SJCRH30 (cell line): ENCODE measurements at regions not wholly inside any gene's neighbourhood (a gene's known extent, or its start where the extent isn't known, plus 50 kb on each side); places are given as distances from the start of the nearest gene placed in this dataset.
A peak's percentile ranks its signal among the peaks of the same experiment; 100 is the strongest.

ENCODE experiments used
- DNase-seq, 2 experiments: peaks; one replicate each; pipeline ENCODE4 v3.0.0-alpha.2; 2015 to 2020
- H3K27ac ChIP-seq: fragments of 250-450 bp; sonication (Bioruptor Pico); 2 replicates; pipeline ENCODE4 v1.5.1; 2020; ENCODE audit warnings: mild to moderate bottlenecking, moderate library complexity
- H3K27me3 ChIP-seq: fragments of 250-450 bp; sonication (Bioruptor Pico); 2 replicates; pipeline ENCODE4 v1.5.1; 2020; ENCODE audit warnings: mild to moderate bottlenecking, moderate library complexity
- H3K36me3 ChIP-seq: fragments of 250-450 bp; sonication (Bioruptor Pico); 2 replicates; pipeline ENCODE4 v1.5.1; 2020; ENCODE audit warnings: mild to moderate bottlenecking, moderate library complexity
- H3K4me1 ChIP-seq: fragments of 250-450 bp; sonication (Bioruptor Pico); 2 replicates; pipeline ENCODE4 v1.5.1; 2020; ENCODE audit warnings: mild to moderate bottlenecking, moderate library complexity
- H3K4me3 ChIP-seq: fragments of 250-450 bp; sonication (Bioruptor Pico); 2 replicates; pipeline ENCODE4 v1.5.1; 2020; ENCODE audit warnings: mild to moderate bottlenecking, moderate library complexity
- H3K9me3 ChIP-seq: fragments of 250-450 bp; sonication (Bioruptor Pico); replicated peaks from 2 replicates; pipeline ENCODE4 v1.5.1; 2020; ENCODE audit warnings: mild to moderate bottlenecking, moderate library complexity

GRCh38 chr22:49628391-49629260 lies 199.0 kb downstream of the BRD1 start:
- peaks cover 66% of the 10 kb centered on the region for H3K27me3 ChIP-seq
- H3K9me3 ChIP-seq: no peaks in the 10 kb centered on the region
- no peak overlapping the region for H3K27ac ChIP-seq
- 0 out of 2 replicates have a peak, but pooled peaks cover 3% of the 10 kb centered on the region for H3K4me1 ChIP-seq
- DNase-seq: peak; percentile 34 to 37
- H3K36me3 ChIP-seq: no peaks in the 10 kb centered on the region
- H3K4me3 ChIP-seq: no peak overlapping the region

- H3K9me3 ChIP-seq: no peaks in the 10 kb centered on the region
- DNase-seq: no peak
- H3K4me3 ChIP-seq: no peak overlapping the region
- H3K27me3 ChIP-seq: peaks cover 67% of the 10 kb centered on the region
- no peak overlapping the region for H3K27ac ChIP-seq
- no peaks in the 10 kb centered on the region for H3K4me1 ChIP-seq
- no peaks in the 10 kb centered on the region for H3K36me3 ChIP-seq
These were observed 200.2 kb downstream of the BRD1 start for GRCh38 chr22:49627217-49628181.

- no peak for DNase-seq
- no peak overlapping the region for H3K4me3 ChIP-seq
- H3K27me3 ChIP-seq: peaks cover 73% of the 10 kb centered on the region
- no peaks in the 10 kb centered on the region for H3K36me3 ChIP-seq
- H3K9me3 ChIP-seq: no peaks in the 10 kb centered on the region
- H3K4me1 ChIP-seq: no peaks in the 10 kb centered on the region
- H3K27ac ChIP-seq: no peak overlapping the region
These were observed 201.1 kb downstream of the BRD1 start for GRCh38 chr22:49626361-49627216.

GRCh38 chr22:49624421-49625177 lies 203.1 kb downstream of the BRD1 start:
- Histone ChIP-seq H3K9me3 (no peaks in the 10 kb centered on the region), H3K4me1 (no peaks in the 10 kb centered on the region), H3K27ac (no peak overlapping the region), H3K27me3 (peaks cover 86% of the 10 kb centered on the region), H3K36me3 (no peaks in the 10 kb centered on the region), H3K4me3 (no peak overlapping the region)
- DNase-seq: no peak

GRCh38 chr22:49623715-49624114 lies 204.0 kb downstream of the BRD1 start:
- Histone ChIP-seq H3K36me3 (no peaks in the 10 kb centered on the region), H3K27me3 (peaks cover 89% of the 10 kb centered on the region), H3K4me1 (no peaks in the 10 kb centered on the region), H3K9me3 (no peaks in the 10 kb centered on the region), H3K27ac (no peak overlapping the region), H3K4me3 (no peak overlapping the region)
- DNase-seq: no peak

- Histone ChIP-seq H3K36me3 (no peaks in the 10 kb centered on the region), H3K4me1 (no peaks in the 10 kb centered on the region), H3K9me3 (no peaks in the 10 kb centered on the region), H3K27ac (no peak overlapping the region), H3K4me3 (no peak overlapping the region), H3K27me3 (peaks cover 88% of the 10 kb centered on the region)
- no peak for DNase-seq
These were observed 204.5 kb downstream of the BRD1 start for GRCh38 chr22:49623176-49623575.

GRCh38 chr22:49622241-49623105 lies 205.2 kb downstream of the BRD1 start:
- H3K27me3 ChIP-seq: peaks cover 84% of the 10 kb centered on the region
- no peaks in the 10 kb centered on the region for H3K9me3 ChIP-seq
- H3K27ac ChIP-seq: no peak overlapping the region
- H3K4me3 ChIP-seq: no peak overlapping the region
- no peaks in the 10 kb centered on the region for H3K4me1 ChIP-seq
- no peaks in the 10 kb centered on the region for H3K36me3 ChIP-seq
- DNase-seq: no peak

GRCh38 chr22:49621601-49622210 lies 206.0 kb downstream of the BRD1 start:
- Histone ChIP-seq H3K4me1 (no peaks in the 10 kb centered on the region), H3K9me3 (no peaks in the 10 kb centered on the region), H3K27ac (no peak overlapping the region), H3K4me3 (no peak overlapping the region), H3K27me3 (peaks cover 84% of the 10 kb centered on the region), H3K36me3 (no peaks in the 10 kb centered on the region)
- no peak for DNase-seq

GRCh38 chr22:49620666-49621065 lies 207.0 kb downstream of the BRD1 start:
- peaks cover 86% of the 10 kb centered on the region for H3K27me3 ChIP-seq

GRCh38 chr22:49620003-49620556 lies 207.6 kb downstream of the BRD1 start:
- peaks cover 82% of the 10 kb centered on the region for H3K27me3 ChIP-seq
- H3K4me1 ChIP-seq: no peaks in the 10 kb centered on the region
- no peaks in the 10 kb centered on the region for H3K9me3 ChIP-seq
- DNase-seq: no peak
- H3K4me3 ChIP-seq: no peak overlapping the region
- no peaks in the 10 kb centered on the region for H3K36me3 ChIP-seq
- no peak overlapping the region for H3K27ac ChIP-seq

More at GRCh38 chr22:49620666-49621065, 207.0 kb downstream of the BRD1 start:
- no peak overlapping the region for H3K27ac ChIP-seq
- H3K9me3 ChIP-seq: no peaks in the 10 kb centered on the region
- H3K4me1 ChIP-seq: no peaks in the 10 kb centered on the region
- H3K36me3 ChIP-seq: no peaks in the 10 kb centered on the region
- DNase-seq: no peak
- no peak overlapping the region for H3K4me3 ChIP-seq

GRCh38 chr22:49619301-49619700 lies 208.4 kb downstream of the BRD1 start:
- no peaks in the 10 kb centered on the region for H3K4me1 ChIP-seq
- no peaks in the 10 kb centered on the region for H3K9me3 ChIP-seq
- no peaks in the 10 kb centered on the region for H3K36me3 ChIP-seq
- no peak for DNase-seq
- H3K27me3 ChIP-seq: peaks cover 78% of the 10 kb centered on the region
- H3K27ac ChIP-seq: no peak overlapping the region
- H3K4me3 ChIP-seq: no peak overlapping the region

GRCh38 chr22:49618677-49618953 lies 209.1 kb downstream of the BRD1 start:
- H3K27me3 ChIP-seq: peaks cover 84% of the 10 kb centered on the region
- no peaks in the 10 kb centered on the region for H3K4me1 ChIP-seq
- no peaks in the 10 kb centered on the region for H3K36me3 ChIP-seq
- H3K4me3 ChIP-seq: no peak overlapping the region
- no peak overlapping the region for H3K27ac ChIP-seq
- no peak for DNase-seq
- H3K9me3 ChIP-seq: no peaks in the 10 kb centered on the region
